GM20000 (cell line): ENCODE measurements at regions not wholly inside any gene's neighbourhood (a gene's known extent, or its start where the extent isn't known, plus 50 kb on each side); places are given as distances from the start of the nearest gene placed in this dataset.

Source experiments
- DNase-seq: peaks from one replicate; pipeline ENCODE4 v3.0.0; 2012; ENCODE audit warnings: low spot score
- CTCF ChIP-seq: IDR thresholded peaks from 2 replicates; pipeline ENCODE4 v1.5.1; 2012; ENCODE audit warnings: mild to moderate bottlenecking, control low read depth; ENCODE audit errors: extremely low read depth, missing control alignments

GRCh38 chr19:28424077-28424476, 788.9 kb downstream of the UQCRFS1 start:
- TF ChIP-seq CTCF: no peak

GRCh38 chr19:28422791-28423650, 789.9 kb downstream of the UQCRFS1 start:
- DNase-seq: no peak
- no peak for TF ChIP-seq CTCF

More at GRCh38 chr19:28424077-28424476, 788.9 kb downstream of the UQCRFS1 start:
- no peak for DNase-seq

GRCh38 chr19:28422046-28422445, 790.9 kb downstream of the UQCRFS1 start:
- no peak for DNase-seq
- no peak for TF ChIP-seq CTCF

GRCh38 chr19:28420811-28421550, 792.0 kb downstream of the UQCRFS1 start:
- TF ChIP-seq CTCF: no peak
- no peak for DNase-seq

GRCh38 chr19:28419312-28419711, 793.6 kb downstream of the UQCRFS1 start:
- TF ChIP-seq CTCF: no peak
- DNase-seq: no peak

GRCh38 chr19:28417361-28417760, 795.6 kb downstream of the UQCRFS1 start:
- DNase-seq: no peak

More at GRCh38 chr19:28417361-28417760, 795.6 kb downstream of the UQCRFS1 start:
- no peak for TF ChIP-seq CTCF
